ENCODE measurements at regions not wholly inside any gene's neighbourhood (a gene's known extent, or its start where the extent isn't known, plus 50 kb on each side); places are given as distances from the start of the nearest gene placed in this dataset.
A peak's percentile ranks its signal among the peaks of the same experiment; 100 is the strongest.

- TF ChIP-seq PAX5 (IDR thresholded peaks at IDR 0.05; ENCODE audit: insufficient read depth, low read length, severe bottlenecking) = no peak
- no peak for TF ChIP-seq SPI1 (IDR thresholded peaks at IDR 0.05; ENCODE audit: low read depth, low read length)
- TF ChIP-seq TAF1 (IDR thresholded peaks at IDR 0.05; ENCODE audit: low read depth, low read length) = no peak
- TF ChIP-seq POLR2A (IDR thresholded peaks at IDR 0.05; ENCODE audit: low read depth, low read length) = no peak
- no peak for TF ChIP-seq POU2F2 (IDR thresholded peaks at IDR 0.05; ENCODE audit: low read depth, low read length)
- TF ChIP-seq POLR2AphosphoS5 (IDR thresholded peaks at IDR 0.05; ENCODE audit: low read depth, low read length) = no peak
- FAIRE-seq (peak; percentile 26), DNase-seq (ENCODE audit: insufficient read length, low spot score) (no peak)
Observed at GRCh38 chr5:89374144-89374784, 491.3 kb upstream of the MEF2C start.

- FAIRE-seq (no peak), DNase-seq (ENCODE audit: insufficient read length, low spot score) (no peak)
- TF ChIP-seq TAF1 (IDR thresholded peaks at IDR 0.05; ENCODE audit: low read depth, low read length) = no peak
- TF ChIP-seq POLR2AphosphoS5 (IDR thresholded peaks at IDR 0.05; ENCODE audit: low read depth, low read length) = no peak
- TF ChIP-seq POLR2A (IDR thresholded peaks at IDR 0.05; ENCODE audit: low read depth, low read length) = no peak
- no peak for TF ChIP-seq PAX5 (IDR thresholded peaks at IDR 0.05; ENCODE audit: insufficient read depth, low read length, severe bottlenecking)
- no peak for TF ChIP-seq SPI1 (IDR thresholded peaks at IDR 0.05; ENCODE audit: low read depth, low read length)
- no peak for TF ChIP-seq POU2F2 (IDR thresholded peaks at IDR 0.05; ENCODE audit: low read depth, low read length)
Observed at GRCh38 chr5:89372176-89372575, 489.2 kb upstream of the MEF2C start.

- DNase-seq (ENCODE audit: insufficient read length, low spot score) (no peak), FAIRE-seq (no peak)
- no peak for TF ChIP-seq SPI1 (IDR thresholded peaks at IDR 0.05; ENCODE audit: low read depth, low read length)
Observed at GRCh38 chr5:89371646-89372045, 488.7 kb upstream of the MEF2C start.

- no peak for DNase-seq (ENCODE audit: insufficient read length, low spot score)
- no peak for FAIRE-seq
- no peak for TF ChIP-seq POU2F2 (IDR thresholded peaks at IDR 0.05; ENCODE audit: low read depth, low read length)
- TF ChIP-seq POLR2A (IDR thresholded peaks at IDR 0.05; ENCODE audit: low read depth, low read length) = no peak
- no peak for TF ChIP-seq TAF1 (IDR thresholded peaks at IDR 0.05; ENCODE audit: low read depth, low read length)
- no peak for TF ChIP-seq SPI1 (IDR thresholded peaks at IDR 0.05; ENCODE audit: low read depth, low read length)
- no peak for TF ChIP-seq PAX5 (IDR thresholded peaks at IDR 0.05; ENCODE audit: insufficient read depth, low read length, severe bottlenecking)
- no peak for TF ChIP-seq POLR2AphosphoS5 (IDR thresholded peaks at IDR 0.05; ENCODE audit: low read depth, low read length)
Observed at GRCh38 chr5:89359046-89359445, 476.1 kb upstream of the MEF2C start.

- TF ChIP-seq PAX5 (IDR thresholded peaks at IDR 0.05; ENCODE audit: insufficient read depth, low read length, severe bottlenecking) (no peak), POLR2AphosphoS5 (IDR thresholded peaks at IDR 0.05; ENCODE audit: low read depth, low read length) (no peak), SPI1 (IDR thresholded peaks at IDR 0.05; ENCODE audit: low read depth, low read length) (no peak), TAF1 (IDR thresholded peaks at IDR 0.05; ENCODE audit: low read depth, low read length) (no peak)
- peak; percentile 63 for FAIRE-seq
- DNase-seq (ENCODE audit: insufficient read length, low spot score) = no peak
Observed at GRCh38 chr5:89353837-89354551, 471.0 kb upstream of the MEF2C start.

- TF ChIP-seq POLR2AphosphoS5 (IDR thresholded peaks at IDR 0.05; ENCODE audit: low read depth, low read length) (no peak), SPI1 (IDR thresholded peaks at IDR 0.05; ENCODE audit: low read depth, low read length) (no peak), TAF1 (IDR thresholded peaks at IDR 0.05; ENCODE audit: low read depth, low read length) (no peak), POLR2A (IDR thresholded peaks at IDR 0.05; ENCODE audit: low read depth, low read length) (no peak), PAX5 (IDR thresholded peaks at IDR 0.05; ENCODE audit: insufficient read depth, low read length, severe bottlenecking) (no peak), POU2F2 (IDR thresholded peaks at IDR 0.05; ENCODE audit: low read depth, low read length) (no peak)
- FAIRE-seq = no peak
- no peak for DNase-seq (ENCODE audit: insufficient read length, low spot score)
Observed at GRCh38 chr5:89351975-89352374, 469.0 kb upstream of the MEF2C start.

GRCh38 chr5:89351222-89351621 lies 468.2 kb upstream of the MEF2C start:
- FAIRE-seq = peak; percentile 52
- TF ChIP-seq TAF1 (IDR thresholded peaks at IDR 0.05; ENCODE audit: low read depth, low read length) (no peak), POU2F2 (IDR thresholded peaks at IDR 0.05; ENCODE audit: low read depth, low read length) (no peak), POLR2AphosphoS5 (IDR thresholded peaks at IDR 0.05; ENCODE audit: low read depth, low read length) (no peak), PAX5 (IDR thresholded peaks at IDR 0.05; ENCODE audit: insufficient read depth, low read length, severe bottlenecking) (no peak), SPI1 (IDR thresholded peaks at IDR 0.05; ENCODE audit: low read depth, low read length) (no peak), POLR2A (IDR thresholded peaks at IDR 0.05; ENCODE audit: low read depth, low read length) (no peak)
- no peak for DNase-seq (ENCODE audit: insufficient read length, low spot score)

- FAIRE-seq = no peak
- DNase-seq (ENCODE audit: insufficient read length, low spot score) = no peak
- TF ChIP-seq POLR2AphosphoS5 (IDR thresholded peaks at IDR 0.05; ENCODE audit: low read depth, low read length) (no peak), PAX5 (IDR thresholded peaks at IDR 0.05; ENCODE audit: insufficient read depth, low read length, severe bottlenecking) (no peak), POLR2A (IDR thresholded peaks at IDR 0.05; ENCODE audit: low read depth, low read length) (no peak), POU2F2 (IDR thresholded peaks at IDR 0.05; ENCODE audit: low read depth, low read length) (no peak), SPI1 (IDR thresholded peaks at IDR 0.05; ENCODE audit: low read depth, low read length) (no peak), TAF1 (IDR thresholded peaks at IDR 0.05; ENCODE audit: low read depth, low read length) (no peak)
Observed at GRCh38 chr5:89350684-89351083, 467.7 kb upstream of the MEF2C start.

GRCh38 chr5:89349246-89349980 lies 466.4 kb upstream of the MEF2C start:
- no peak for FAIRE-seq
- TF ChIP-seq POU2F2 (IDR thresholded peaks at IDR 0.05; ENCODE audit: low read depth, low read length) (no peak), PAX5 (IDR thresholded peaks at IDR 0.05; ENCODE audit: insufficient read depth, low read length, severe bottlenecking) (no peak), TAF1 (IDR thresholded peaks at IDR 0.05; ENCODE audit: low read depth, low read length) (no peak), POLR2AphosphoS5 (IDR thresholded peaks at IDR 0.05; ENCODE audit: low read depth, low read length) (no peak), SPI1 (IDR thresholded peaks at IDR 0.05; ENCODE audit: low read depth, low read length) (no peak), POLR2A (IDR thresholded peaks at IDR 0.05; ENCODE audit: low read depth, low read length) (no peak)
- DNase-seq (ENCODE audit: insufficient read length, low spot score) = no peak
